Left colon (tissue), 2 donors: ENCODE measurements at regions not wholly inside any gene's neighbourhood (a gene's known extent, or its start where the extent isn't known, plus 50 kb on each side); places are given as distances from the start of the nearest gene placed in this dataset.
"Not testable (repeated sequence)": the region's sequence is repeated elsewhere in the genome, so short reads cannot be mapped to it uniquely, and the experiment has no call there.

Source experiments
- ATAC-seq: fragments of 200-7000 bp; cut with Tn5 transposase; one replicate; pipeline ENCODE4 v1.9.1; 2020; ENCODE audit warnings: mild to moderate bottlenecking, moderate library complexity
- DNase-seq, 2 donors: peaks; one replicate each; pipeline ENCODE4 v3.0.0-alpha.2; 2020
- intact Hi-C, 2 donors: fragments of 100-400 bp; cut with DNase I in 1 of 2; cut with micrococcal nuclease in 1 of 2; formaldehyde crosslinking; loops; one replicate each; pipeline versions ENCODE4 v1.11.2 to v1.14.0; 2022; cut with DNase I, micrococcal nuclease
- donor health status: DM: no; HTN: no; CAD: no.
- donor health status: DM: yes; HTN: yes; CAD: no.

- ATAC-seq = no peak
- no peak for DNase-seq
- intact Hi-C loops = no loop called here
Measured at GRCh38 chr5:115696141-115696650, 70.4 kb upstream of the TMED7 start.

- intact Hi-C loops = no loop called here
- DNase-seq (no peak), ATAC-seq (no peak)
Measured at GRCh38 chr5:115695310-115695880, 69.6 kb upstream of the TMED7 start.

- ATAC-seq, DNase-seq, intact Hi-C loops: not testable (repeated sequence)
Measured at GRCh38 chr5:115691814-115692213, 66.0 kb upstream of the TMED7 start.

- intact Hi-C loops = no loop called here
- DNase-seq (no peak), ATAC-seq (no peak)
Measured at GRCh38 chr5:115686738-115687074, 60.9 kb upstream of the TMED7 start.

GRCh38 chr5:115686051-115686737, 60.4 kb upstream of the TMED7 start:
- intact Hi-C loops = no loop called here
- ATAC-seq (no peak), DNase-seq (peak in 1 of 2 donors; percentile 3)

GRCh38 chr5:115685490-115685889, 59.7 kb upstream of the TMED7 start:
- DNase-seq = no peak
- ATAC-seq = no peak

GRCh38 chr5:115684513-115685037, 58.7 kb upstream of the TMED7 start:
- intact Hi-C loops = no loop called here
- ATAC-seq (no peak), DNase-seq (no peak)

More at GRCh38 chr5:115685490-115685889, 59.7 kb upstream of the TMED7 start:
- intact Hi-C loops = no loop called here

- intact Hi-C loops = no loop called here
- DNase-seq = no peak
- no peak for ATAC-seq
Measured at GRCh38 chr5:115683081-115683480, 57.2 kb upstream of the TMED7 start.
